NOMO-1 treated with dmso at 0.1 percent for 144 hours (cell line): ENCODE measurements at regions not wholly inside any gene's neighbourhood (a gene's known extent, or its start where the extent isn't known, plus 50 kb on each side); places are given as distances from the start of the nearest gene placed in this dataset.
"Not testable (repeated sequence)": the region's sequence is repeated elsewhere in the genome, so short reads cannot be mapped to it uniquely, and the experiment has no call there.

Experiments
- DNase-seq: peaks from one replicate; lab custom pipeline; 2025; ENCODE audit not compliant: unreplicated experiment; lab: John Stamatoyannopoulos, UW

DNA sequence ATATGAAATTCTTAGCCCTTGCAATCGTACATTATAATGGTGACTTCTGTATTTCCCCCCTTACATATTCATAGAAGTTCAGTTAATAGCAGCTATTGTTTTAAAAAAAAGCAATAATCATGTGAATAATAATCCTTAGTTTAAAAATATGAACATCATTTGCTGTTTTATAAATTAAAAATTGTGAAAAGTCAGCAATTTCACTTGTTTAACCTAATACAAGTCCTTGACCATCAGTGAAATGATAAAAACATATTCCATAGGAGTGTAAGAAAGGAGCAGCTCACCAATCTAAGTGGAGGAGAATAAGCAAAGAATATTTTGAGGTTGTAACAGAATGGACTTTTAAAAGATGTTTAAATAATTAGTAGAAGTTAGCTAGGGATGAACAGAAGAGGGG lies 650.2 kb downstream of the SUCLG1 start:
- DNase-seq, result no peak

DNA sequence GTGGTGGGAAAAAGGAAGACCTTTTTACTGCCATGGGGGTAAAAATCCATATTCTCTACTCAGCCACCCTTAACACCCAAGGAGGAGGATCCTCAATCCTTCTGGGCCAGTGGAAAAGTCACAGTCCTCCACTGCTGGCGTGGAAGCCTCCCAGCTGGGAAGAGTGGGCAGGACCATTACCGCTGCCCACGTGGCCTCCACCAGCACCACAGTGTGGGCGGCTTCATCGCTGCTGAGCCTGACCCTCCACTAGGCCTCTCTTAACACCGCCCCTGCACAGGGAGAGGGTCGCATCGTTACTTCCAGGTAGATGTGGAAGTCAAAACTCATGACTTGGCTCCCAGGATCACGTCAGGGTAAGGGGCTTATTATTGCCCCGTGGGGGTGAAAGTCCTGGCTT lies 656.5 kb downstream of the SUCLG1 start:
- DNase-seq, result no peak

DNA sequence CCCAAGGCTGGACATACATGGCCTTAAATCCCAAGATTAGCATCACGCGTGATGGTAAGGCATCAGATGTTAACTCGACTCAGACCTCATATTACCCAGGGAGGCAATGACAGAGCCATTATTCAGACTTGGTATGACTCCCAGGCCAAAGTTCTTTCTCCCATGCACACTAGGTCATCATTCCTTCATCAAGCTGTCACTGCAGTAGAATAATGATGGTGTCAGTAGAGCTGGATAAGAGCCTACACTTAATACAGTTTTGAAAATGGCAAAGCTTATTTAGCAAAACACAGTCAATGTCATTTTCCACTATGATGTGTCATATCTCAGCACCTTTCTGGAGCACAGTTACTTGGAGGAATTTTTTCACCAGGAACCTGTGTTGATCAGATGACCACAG lies 663.3 kb downstream of the SUCLG1 start:
- no peak for DNase-seq

DNA sequence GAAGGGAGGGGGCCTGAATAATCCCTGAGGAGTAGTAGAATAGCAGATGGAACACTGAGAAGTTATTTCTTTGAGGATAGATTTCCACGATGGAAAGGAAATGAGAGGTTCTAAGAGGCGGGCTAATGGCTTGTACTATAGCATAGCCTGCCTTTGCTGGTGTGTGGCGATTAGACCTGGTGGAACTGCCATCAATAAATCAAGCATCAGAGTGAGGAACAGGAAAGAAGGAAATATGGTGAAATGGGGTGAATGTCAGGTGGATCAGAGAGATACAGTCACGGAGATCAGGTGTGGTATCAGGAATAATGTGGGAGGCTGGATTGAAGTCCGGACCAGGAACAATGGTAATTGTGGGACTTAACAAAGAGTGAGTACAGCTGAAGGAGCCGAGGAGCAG lies 668.6 kb downstream of the SUCLG1 start:
- DNase-seq, result not testable (repeated sequence)

DNA sequence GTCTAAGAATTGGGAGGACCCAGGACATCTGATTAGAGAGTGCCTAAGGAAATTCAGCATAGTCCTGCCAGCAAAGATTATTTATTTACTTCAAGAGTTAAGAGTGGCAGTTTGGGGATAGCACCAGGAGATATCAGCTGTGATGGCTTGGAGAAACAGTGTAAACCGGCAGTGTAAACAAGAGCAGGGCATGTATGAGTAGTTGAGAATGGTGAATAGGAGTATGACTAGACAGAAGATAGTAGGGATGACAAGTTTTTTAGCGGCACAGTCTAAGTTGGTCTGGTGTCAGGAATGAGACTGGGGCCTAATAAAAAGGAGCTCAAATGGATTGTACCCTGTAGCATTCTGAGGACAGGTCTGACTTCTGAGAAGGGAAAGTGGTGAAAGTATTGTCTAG lies 669.4 kb downstream of the SUCLG1 start:
- DNase-seq, result not testable (repeated sequence)

DNA sequence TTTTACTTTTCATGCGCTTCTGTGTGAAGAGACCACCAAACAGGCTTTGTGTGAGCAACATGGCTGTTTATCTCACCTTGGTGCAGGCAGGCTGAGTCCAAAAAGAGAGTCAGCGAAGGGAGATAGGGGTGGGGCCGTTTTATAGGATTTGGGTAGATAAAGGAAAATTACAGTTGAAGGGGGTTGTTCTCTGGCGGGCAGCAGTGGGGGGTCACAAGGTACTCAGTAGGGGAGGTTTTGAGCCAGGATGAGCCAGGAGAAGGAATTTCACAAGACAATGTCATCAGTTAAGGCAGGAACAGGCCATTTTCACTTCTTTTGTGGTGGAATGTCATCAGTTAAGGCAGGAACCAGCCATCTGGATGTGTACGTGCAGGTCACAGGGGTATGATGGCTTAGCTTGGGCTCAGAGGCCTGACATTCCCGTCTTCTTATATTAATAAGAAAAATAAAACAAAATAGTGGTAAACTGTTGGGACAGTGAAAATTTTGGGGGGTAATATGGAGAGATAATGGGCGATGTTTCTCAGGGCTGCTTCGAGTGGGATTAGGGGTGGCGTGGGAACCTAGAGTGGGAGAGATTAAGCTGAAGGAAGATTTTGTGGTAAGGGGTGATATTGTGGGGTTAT lies 670.0 kb downstream of the SUCLG1 start:
- not testable (repeated sequence) for DNase-seq

DNA sequence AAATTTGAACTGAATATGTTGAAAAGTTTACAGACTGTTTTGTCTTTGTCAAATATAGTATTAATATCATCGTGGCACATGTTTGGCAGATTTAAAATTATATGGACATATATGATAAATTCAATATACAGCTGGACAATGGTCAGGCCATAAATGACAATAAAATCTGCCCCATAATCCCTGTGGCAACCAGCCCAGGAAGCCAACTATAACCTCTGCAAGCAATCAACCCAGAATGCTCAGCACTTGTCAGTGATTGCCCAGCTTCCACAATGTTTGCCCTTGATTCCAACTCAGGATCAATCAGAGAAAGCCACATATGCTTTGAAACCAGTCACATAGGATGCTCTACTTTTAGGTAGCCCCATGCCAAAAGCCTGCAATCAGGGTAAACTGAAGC lies 671.9 kb downstream of the SUCLG1 start:
- no peak for DNase-seq

DNA sequence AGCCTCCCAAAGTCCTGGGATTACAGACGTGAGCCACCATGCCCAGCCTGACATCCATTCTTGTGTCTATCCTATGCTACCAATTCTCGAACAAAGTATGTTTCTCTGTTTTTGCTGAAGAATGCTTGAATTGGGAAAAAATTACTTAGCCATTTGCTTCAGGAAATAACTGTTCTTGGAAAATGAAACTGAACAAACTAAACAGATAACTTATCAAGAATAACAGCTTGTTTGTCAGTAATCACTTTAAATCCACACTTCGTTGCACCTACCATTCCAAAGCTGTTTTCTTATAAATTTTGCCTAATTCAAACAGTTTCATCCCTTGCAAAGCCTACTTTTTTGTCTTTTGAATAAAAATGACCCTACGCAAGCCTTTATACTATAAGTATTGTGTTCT lies 672.9 kb downstream of the SUCLG1 start:
- no peak for DNase-seq

DNA sequence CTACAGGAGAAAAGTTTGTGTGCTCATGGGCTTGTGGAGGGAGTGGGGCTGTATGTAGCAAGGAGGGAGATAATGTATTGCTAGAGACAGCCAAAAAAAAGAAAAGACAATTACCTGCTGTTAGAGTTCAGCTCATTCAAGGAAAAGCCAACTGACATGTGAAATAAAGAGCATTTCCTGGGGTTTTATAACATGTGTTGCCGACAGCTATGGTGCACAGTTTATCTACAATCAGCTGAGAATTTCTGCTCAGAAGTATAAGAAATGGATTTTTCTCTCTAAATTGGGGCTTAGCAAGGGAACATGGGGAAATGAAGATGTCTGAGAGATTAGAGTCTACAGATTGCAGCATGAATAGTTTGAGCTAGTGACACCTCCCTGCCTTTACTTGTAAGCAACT lies 674.1 kb downstream of the SUCLG1 start:
- no peak for DNase-seq

DNA sequence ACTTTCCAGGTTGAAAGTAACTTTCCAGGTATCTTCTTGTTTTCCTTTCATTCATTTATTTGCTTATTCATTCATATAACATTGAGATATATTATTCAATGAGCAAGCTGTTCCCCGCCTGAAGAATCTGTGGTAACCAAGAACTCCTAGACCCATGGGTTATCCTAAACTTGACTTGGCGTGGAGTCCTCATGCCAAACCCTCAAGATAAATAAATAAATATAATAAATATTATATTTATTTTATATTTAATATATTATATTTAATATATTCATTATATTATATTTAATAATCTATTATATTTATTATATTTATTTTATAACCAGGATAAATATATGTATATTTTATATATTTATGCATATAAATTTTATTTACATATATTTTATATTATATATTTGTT lies 674.8 kb downstream of the SUCLG1 start:
- DNase-seq, result no peak

DNA sequence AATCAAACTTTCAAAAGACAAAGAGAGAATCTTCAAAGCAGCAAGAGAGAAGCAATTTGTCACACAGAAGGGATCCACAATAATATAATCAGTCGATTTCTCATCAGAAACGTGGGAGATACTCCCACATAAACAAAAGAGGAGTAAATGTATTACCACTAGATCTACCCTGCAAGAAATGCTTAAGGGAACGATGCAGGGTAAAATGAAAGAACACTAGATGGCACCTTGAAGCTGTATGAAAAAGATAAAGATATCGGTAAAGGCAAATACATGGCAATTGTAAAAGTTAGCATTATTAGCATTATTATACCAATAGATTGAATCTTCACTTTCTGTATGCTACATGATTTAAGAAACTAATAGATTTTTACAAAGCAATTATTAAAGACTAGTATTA lies 677.0 kb downstream of the SUCLG1 start:
- DNase-seq, result no peak

DNA sequence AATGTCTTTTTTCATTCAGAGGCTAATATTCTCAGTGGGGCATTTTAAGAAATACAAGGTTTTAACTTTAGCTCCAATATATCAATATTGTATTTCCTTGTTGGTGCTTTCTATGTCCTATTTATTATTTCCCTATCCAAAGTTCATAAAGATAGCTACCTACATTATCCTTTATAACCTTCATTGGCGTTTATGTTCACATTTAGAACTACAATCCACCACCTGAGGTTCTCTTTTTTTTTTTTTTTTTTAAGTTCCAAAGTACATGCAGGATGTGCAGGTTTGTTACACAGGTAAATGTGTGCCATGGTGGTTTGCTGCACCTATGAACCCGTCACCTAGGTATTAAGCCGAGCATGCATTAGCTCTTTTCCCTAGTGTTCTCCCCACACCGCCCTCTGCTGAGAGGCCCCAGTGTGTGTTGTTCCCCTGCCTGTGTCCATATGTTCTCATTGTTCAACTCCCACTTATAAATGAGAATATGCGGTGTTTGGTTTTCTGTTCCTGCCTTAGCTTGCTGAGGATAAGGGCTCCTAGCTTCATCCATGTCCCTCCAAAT lies 694.6 kb downstream of the SUCLG1 start:
- no peak for DNase-seq

DNA sequence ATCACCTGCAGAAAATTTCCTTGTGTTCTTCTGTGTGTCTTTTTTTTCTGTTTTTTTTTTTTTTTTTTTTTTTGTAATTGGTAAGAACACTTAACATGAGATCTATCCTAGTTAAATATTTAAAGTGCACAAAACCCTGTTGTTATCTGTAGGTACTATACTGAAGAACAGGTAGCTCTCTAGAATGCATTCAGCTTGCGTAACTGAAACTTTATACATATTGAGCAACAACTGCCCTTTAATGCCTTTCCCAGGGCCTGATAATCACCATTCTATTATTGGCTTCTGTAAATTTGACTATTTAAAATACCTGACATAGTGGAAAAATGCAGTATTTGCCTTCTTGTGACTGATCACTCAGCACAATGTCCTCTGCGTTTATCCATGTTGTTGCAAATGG lies 701.8 kb downstream of the SUCLG1 start:
- no peak for DNase-seq

DNA sequence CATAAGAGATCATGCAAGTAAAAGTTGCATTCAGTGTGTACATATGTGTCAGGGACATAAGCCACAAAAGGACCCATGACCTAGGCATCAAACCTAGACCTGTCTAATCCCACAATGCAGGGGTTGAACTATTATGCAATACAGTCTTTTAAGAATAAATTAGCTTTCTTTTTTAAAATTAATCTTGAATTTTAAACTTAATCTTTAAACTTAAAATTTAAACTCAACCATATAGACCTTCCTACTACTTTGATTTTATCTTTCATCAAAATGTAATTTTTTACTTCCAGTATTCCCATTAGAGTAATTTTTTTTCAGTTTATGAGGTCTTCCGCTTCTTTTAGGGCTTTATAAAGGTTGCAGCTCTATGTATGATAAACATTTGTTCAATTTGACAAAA lies 702.9 kb downstream of the SUCLG1 start:
- DNase-seq, result no peak

DNA sequence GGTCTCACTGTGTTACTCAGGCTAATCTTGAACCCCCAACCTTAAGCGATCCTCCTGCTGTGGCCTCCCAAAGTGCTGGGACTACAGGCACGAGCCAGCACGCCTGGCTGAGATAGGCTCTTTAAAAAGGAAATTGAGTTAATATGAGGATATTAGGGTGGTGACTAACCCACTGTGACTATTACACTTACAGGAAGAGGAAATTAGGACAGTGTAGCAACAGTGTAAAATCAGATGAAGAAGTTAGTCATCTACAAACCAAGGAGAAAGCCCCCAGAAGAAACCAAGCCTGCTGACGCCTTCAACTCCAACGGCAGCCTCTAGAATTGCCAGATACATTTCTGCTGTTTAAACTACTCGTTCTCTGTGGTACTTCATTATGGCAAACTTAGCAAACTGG lies 711.9 kb downstream of the SUCLG1 start:
- no peak for DNase-seq

DNA sequence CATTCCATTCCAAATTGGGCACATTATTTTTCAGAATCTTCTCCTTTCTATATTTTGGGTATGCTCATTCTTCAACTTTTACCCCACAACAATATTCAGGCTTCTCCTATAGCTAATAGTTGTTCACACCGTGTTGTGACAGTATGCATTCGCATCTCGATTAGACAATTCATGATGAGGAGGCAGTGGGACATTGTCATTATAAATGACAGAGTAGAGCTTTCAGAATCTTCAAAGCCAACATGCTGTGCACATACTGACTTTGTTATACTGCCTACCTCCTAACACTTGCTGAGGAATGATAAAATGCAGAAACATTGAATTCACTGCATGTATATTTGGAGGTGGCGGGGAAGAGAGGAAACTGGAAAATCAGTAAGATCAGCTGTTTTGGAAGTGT lies 714.2 kb downstream of the SUCLG1 start:
- DNase-seq, result no peak

DNA sequence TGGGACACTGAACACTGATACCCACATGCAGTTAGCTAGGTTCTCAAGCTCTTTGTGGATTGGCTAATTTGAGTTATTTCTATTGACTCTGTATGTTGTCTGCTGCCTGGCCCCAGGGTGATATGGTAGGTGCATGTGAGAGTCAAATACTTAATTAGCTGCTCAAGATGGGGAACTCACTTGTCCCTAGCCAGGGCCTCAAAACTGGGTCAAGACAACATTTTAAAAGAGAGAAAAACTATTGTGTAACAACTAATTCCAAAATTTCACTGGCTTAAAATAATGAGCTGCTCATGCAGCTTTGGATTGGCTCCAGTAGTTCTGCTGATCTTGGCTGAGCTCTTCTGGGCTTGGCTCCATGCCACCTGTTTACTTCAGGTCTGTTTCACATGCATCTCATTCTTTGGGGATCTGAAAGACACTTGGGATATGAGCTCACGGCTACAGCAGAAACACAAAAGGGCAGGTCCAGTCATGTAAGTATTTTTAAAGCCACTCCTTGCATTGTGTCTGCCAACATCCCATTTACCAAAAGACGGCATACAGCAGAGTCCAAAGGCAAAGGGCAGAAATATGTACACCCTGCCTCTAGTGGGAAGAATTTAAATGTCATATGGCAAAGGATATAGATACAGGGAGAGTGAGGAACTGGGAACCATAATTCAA lies 716.8 kb downstream of the SUCLG1 start:
- no peak for DNase-seq

DNA sequence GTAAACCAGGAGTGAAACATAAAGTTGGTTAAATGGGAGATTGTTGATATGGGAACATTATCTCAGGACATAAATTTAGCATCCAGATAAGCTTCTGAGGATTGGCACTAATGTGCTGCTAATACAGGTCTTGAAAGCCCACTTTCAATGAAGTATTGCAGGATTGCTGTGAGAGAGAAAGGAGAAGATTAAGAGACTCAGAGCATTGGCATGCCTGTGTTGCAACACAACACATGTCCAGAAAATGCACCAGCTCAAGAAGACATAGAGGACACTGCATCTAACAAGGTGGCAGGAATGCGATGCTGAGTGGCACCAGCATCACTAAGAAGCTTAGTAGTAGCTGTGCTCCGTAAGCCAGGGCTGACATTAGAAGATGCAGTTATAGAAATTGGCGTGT lies 728.9 kb downstream of the SUCLG1 start:
- DNase-seq, result no peak

DNA sequence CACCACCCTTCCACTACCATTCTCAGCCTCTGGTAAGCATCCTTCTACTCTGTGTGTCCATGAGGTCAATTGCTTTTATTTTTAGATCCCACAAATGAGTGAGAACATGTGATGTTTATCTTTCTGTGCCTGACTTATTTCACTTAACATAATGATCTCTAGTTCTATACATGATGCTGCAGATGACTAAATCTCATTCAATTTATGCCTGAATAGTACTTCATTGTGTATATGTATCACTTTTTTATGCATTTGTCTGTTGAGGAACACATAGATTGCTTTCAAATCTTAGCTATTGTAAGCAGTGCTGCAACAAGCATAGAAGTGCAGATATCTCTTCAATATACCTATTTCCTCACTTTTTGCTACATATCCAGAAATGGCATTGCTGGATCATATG lies 733.3 kb downstream of the SUCLG1 start:
- no peak for DNase-seq

DNA sequence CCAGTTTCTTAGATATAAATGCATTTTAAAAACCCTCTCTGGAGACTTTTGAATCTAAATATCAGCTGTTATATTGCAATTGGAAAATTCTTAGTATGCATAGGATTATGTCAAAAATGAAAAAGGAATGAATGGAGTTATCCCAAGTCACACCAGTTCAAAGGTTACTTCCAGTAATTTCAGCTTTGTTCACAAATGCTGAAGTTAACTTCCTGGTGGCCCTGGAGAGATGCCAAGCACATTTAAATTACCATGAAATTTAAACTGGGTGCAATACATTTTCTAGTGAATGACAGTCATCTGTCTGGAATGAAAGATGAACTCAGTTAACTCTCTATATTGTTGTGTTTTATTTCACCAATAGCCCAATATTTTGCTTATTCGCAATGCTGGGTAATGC lies 753.9 kb downstream of the SUCLG1 start:
- no peak for DNase-seq

DNA sequence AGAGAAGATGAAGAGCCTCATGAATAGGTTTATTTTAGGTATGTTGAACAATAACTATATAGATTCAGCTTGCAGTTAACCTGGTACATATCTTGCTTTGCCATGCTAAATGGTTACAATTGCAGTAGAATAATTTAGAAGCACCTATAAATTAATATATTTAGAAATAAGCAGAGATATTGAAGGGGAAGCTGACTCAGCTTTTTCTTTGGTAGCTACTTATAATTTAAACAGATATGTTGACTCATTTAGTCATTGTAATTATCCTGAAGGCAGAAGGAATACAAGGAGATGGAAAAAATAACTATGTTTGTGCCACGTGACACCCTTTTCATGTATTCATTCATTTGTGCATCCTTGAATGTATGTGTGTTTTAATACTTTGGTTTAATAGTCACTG lies 755.5 kb downstream of the SUCLG1 start:
- no peak for DNase-seq

DNA sequence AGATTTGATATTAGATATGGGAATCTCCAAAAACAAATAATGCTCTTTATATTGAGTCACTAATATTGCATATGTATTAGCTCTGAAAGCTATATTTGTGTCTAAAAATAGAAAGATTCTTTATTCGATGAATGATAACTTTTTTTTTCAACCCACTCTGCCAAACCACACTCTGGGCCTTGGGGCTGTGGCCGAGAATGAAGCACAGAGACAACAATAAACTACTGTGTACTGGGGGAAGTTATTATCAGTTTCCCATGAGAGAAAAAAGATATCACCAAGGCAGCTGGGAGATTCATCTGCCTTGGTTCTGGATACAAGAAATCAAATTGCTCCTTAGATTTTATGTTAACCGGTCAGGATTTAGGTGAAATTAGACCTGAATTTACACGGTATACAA lies 762.2 kb downstream of the SUCLG1 start:
- no peak for DNase-seq

DNA sequence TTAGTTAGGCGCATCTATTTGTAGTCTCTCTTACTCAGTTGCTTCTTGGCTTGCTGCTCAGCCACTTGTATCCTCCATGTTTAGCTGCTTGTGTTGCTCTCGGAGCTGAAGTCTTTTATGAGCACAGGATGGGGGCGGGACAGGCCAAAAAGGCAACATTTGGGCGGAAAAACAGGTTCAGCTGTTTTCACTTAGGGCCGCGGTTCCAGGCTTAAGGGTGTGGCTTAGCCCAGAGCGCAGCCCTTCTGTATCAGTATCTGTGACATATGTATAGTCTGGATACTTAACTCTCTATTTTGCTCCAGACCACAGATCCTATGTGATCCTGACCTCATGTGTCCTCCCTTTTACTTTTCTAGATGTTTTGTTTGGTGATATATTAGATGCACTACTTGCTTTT lies 763.5 kb downstream of the SUCLG1 start:
- no peak for DNase-seq
